Effector memory CD8-positive, alpha-beta T cell (primary cell): ENCODE measurements at regions not wholly inside any gene's neighbourhood (a gene's known extent, or its start where the extent isn't known, plus 50 kb on each side); places are given as distances from the start of the nearest gene placed in this dataset.
"Not testable (repeated sequence)": the region's sequence is repeated elsewhere in the genome, so short reads cannot be mapped to it uniquely, and the experiment has no call there.

ENCODE experiments used
- ATAC-seq: fragments of 150-1000 bp; cut with Tn5 transposase; replicated peaks from 2 replicates; pipeline ENCODE4 v1.10.0; 2021; ENCODE audit warnings: mild to moderate bottlenecking, moderate library complexity
- DNase-seq, 3 experiments: peaks; one replicate each; pipeline ENCODE4 v3.0.0; 2021
- H3K27ac Mint-ChIP-seq, 2 donors: one replicate each; pipeline ENCODE4 v1.8.0; 2022; ENCODE audit warnings: mild to moderate bottlenecking in 2 of 2, mixed read lengths in 2 of 2, moderate library complexity in 2 of 2
- H3K27me3 Mint-ChIP-seq, 2 donors: one replicate each; pipeline ENCODE4 v1.8.0; 2022; ENCODE audit warnings: mixed read lengths in 2 of 2
- H3K36me3 Mint-ChIP-seq: one replicate; pipeline ENCODE4 v1.8.0; 2022; ENCODE audit warnings: mild to moderate bottlenecking, moderate library complexity, mixed read lengths; ENCODE audit not compliant: insufficient read depth
- H3K4me1 Mint-ChIP-seq, 2 donors: one replicate each; pipeline ENCODE4 v1.8.0; 2022; ENCODE audit warnings: low read depth in 2 of 2, mixed read lengths in 2 of 2
- H3K4me3 Mint-ChIP-seq, 2 donors: one replicate each; pipeline ENCODE4 v1.8.0; 2022; ENCODE audit warnings: mild to moderate bottlenecking in 2 of 2, mixed read lengths in 2 of 2, moderate library complexity in 2 of 2
- H3K9me3 Mint-ChIP-seq, 2 donors: one replicate each; pipeline ENCODE4 v1.8.0; 2022; ENCODE audit warnings: mixed read lengths in 2 of 2

DNA sequence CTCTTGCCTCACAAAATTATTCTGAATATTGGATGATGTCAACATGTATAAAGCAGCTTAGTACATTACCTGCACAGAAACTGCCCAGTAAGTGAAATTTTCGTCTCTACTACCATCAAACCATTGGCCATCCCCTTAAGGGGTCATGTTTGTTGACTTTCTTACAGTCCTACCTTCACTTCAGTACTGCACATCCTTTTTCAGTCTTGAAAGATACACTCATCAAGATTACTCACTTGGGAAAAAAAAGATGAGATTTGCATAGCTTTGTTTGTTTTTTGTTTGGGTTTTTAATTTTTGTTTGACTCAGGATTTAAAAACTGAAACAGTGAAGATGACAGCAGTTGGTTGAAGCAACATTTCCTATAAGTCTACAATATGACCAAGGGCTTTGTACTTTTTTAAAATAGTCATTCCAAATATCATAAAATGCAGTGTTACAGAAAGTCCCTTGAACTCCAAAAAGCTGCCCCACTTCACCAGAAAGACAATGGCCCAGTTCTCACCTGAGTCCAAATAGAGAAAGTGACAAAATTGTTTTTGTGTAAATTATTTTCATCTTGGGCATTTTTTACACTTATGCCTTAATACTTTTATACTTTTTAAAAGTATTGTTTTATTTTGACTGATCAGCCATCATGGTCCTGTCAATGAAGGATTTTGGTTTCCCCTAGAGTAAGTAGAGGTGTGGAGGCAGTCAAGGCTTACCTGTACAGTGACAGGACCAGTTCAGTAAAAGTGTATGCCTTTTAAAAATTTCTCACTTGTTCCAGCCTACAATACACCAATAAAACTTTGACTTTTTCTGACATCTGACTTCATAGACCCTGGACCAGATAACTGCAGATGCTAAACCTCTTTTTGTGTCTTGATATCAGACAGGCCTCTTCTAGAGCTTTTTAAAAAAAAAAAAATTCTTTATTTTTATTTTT is 59.7 kb upstream of the EDA2R start:
- H3K27ac Mint-ChIP-seq, result no peak overlapping the region
- H3K9me3 Mint-ChIP-seq, result peaks cover 0 to under 1% of the 10 kb centered on the region in 2 donors
- no peak for ATAC-seq
- no peaks in the 10 kb centered on the region for H3K4me1 Mint-ChIP-seq
- DNase-seq, result no peak
- H3K36me3 Mint-ChIP-seq, result no peaks in the 10 kb centered on the region
- H3K4me3 Mint-ChIP-seq, result no peak overlapping the region
- H3K27me3 Mint-ChIP-seq, result no peaks in the 10 kb centered on the region

DNA sequence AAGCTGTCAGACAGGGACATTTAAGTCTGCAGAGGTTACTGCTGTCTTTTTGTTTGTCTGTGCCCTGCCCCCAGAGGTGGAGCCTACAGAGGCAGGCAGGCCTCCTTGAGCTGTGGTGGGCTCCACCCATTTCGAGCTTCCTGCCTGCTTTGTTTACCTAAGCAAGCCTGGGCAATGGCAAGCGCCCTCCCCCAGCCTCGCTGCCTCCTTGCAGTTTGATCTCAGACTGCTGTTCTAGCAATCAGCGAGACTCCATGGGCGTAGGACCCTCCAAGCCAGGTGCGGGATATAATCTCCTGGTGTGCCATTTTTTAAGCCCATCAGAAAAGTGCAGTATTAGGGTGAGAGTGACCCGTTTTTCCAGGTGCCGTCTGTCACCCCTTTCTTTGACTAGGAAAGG is 53.6 kb upstream of the EDA2R start:
- ATAC-seq, H3K9me3 Mint-ChIP-seq, H3K36me3 Mint-ChIP-seq, H3K27ac Mint-ChIP-seq, H3K27me3 Mint-ChIP-seq, H3K4me3 Mint-ChIP-seq, DNase-seq, H3K4me1 Mint-ChIP-seq: not testable (repeated sequence)
